MM.1S (cell line): ENCODE measurements at regions not wholly inside any gene's neighbourhood (a gene's known extent, or its start where the extent isn't known, plus 50 kb on each side); places are given as distances from the start of the nearest gene placed in this dataset.
"Not testable (repeated sequence)": the region's sequence is repeated elsewhere in the genome, so short reads cannot be mapped to it uniquely, and the experiment has no call there.

ENCODE experiments used
- DNase-seq: peaks from one replicate; pipeline ENCODE4 v3.0.0-alpha.2; 2015
- H2AFZ ChIP-seq: fragments of 300-600 bp; sonication (generic); 2 replicates; pipeline ENCODE4 v1.6.0; 2016; ENCODE audit warnings: antibody characterized with exemption, low read length
- H3F3A ChIP-seq: fragments of 300-600 bp; sonication (generic); 2 replicates; pipeline ENCODE4 v1.6.1; 2016; ENCODE audit warnings: mild to moderate bottlenecking, antibody characterized with exemption, low read length, moderate library complexity, mixed read lengths; ENCODE audit not compliant: insufficient read depth
- H3K27ac ChIP-seq: fragments of 300-600 bp; sonication (generic); 2 replicates; pipeline ENCODE4 v1.5.1; 2016; ENCODE audit warnings: mild to moderate bottlenecking, low read length
- H3K27me3 ChIP-seq: fragments of 300-600 bp; sonication (generic); replicated peaks from 2 replicates; pipeline ENCODE4 v1.6.0; 2016; ENCODE audit warnings: low read length; ENCODE audit not compliant: insufficient read depth
- H3K36me3 ChIP-seq: fragments of 300-600 bp; sonication (generic); replicated peaks from 2 replicates; pipeline ENCODE4 v1.6.1; 2016; ENCODE audit warnings: mild to moderate bottlenecking, low read length, mixed read lengths; ENCODE audit not compliant: insufficient read depth
- H3K4me1 ChIP-seq: fragments of 300-600 bp; sonication (generic); 2 replicates; pipeline ENCODE4 v1.6.1; 2016; ENCODE audit warnings: low read length, mixed read lengths
- H3K4me2 ChIP-seq: fragments of 300-600 bp; sonication (generic); 2 replicates; pipeline ENCODE4 v1.6.0; 2016; ENCODE audit warnings: low read depth, low read length
- H3K4me3 ChIP-seq: fragments of 300-600 bp; sonication (generic); 2 replicates; pipeline ENCODE4 v1.5.1; 2016; ENCODE audit warnings: low read length, mixed read lengths
- H3K79me2 ChIP-seq: fragments of 300-600 bp; sonication (generic); 2 replicates; pipeline ENCODE4 v1.6.1; 2016; ENCODE audit warnings: mixed run types, low read length, mixed read lengths
- H3K9ac ChIP-seq: fragments of 300-600 bp; sonication (generic); 2 replicates; pipeline ENCODE4 v1.6.1; 2016; ENCODE audit warnings: low read length, mixed read lengths
- H3K9me2 ChIP-seq: fragments of 300-600 bp; sonication (generic); replicated peaks from 2 replicates; pipeline ENCODE4 v1.6.1; 2016; ENCODE audit warnings: mild to moderate bottlenecking, low read length, mixed read lengths; ENCODE audit not compliant: insufficient read depth
- H3K9me3 ChIP-seq: fragments of 300-600 bp; sonication (generic); replicated peaks from 2 replicates; pipeline ENCODE4 v1.6.1; 2016; ENCODE audit warnings: mild to moderate bottlenecking, low read length, mixed read lengths; ENCODE audit not compliant: insufficient read depth
- H4K20me1 ChIP-seq: fragments of 300-600 bp; sonication (generic); 2 replicates; pipeline ENCODE4 v1.6.1; 2016; ENCODE audit warnings: mild to moderate bottlenecking, low read length, moderate library complexity, mixed read lengths; ENCODE audit not compliant: insufficient read depth
- CTCF ChIP-seq: fragments of 300-600 bp; sonication (generic); IDR thresholded peaks from 2 replicates; pipeline ENCODE4 v1.5.1; 2016; ENCODE audit warnings: antibody characterized with exemption, low read length, mixed read lengths
- EZH2 ChIP-seq: fragments of 300-600 bp; sonication (generic); optimal IDR thresholded peaks from 2 replicates; pipeline ENCODE3; 2017; ENCODE audit warnings: low read depth, mild to moderate bottlenecking, antibody characterized with exemption, low read length, mixed read lengths
- EZH2phosphoT487 ChIP-seq: fragments of 300-600 bp; sonication (generic); IDR thresholded peaks from 2 replicates; pipeline ENCODE4 v1.6.1; 2018; ENCODE audit warnings: antibody characterized with exemption, low read length

GRCh38 chr14:106134886-106135285 lies 608.5 kb downstream of the TMEM121 start:
- H3K9me2 ChIP-seq, result no peaks in the 10 kb centered on the region
- no peak overlapping the region for H3K4me2 ChIP-seq
- no peaks in the 10 kb centered on the region for H4K20me1 ChIP-seq
- no peak for DNase-seq
- no peaks in the 10 kb centered on the region for H3K36me3 ChIP-seq
- H3K4me1 ChIP-seq, result no peaks in the 10 kb centered on the region
- no peak overlapping the region for H3K9ac ChIP-seq
- H3K4me3 ChIP-seq, result no peak overlapping the region
- no peaks in the 10 kb centered on the region for H3K79me2 ChIP-seq
- H3K27me3 ChIP-seq, result no peaks in the 10 kb centered on the region
- H3K9me3 ChIP-seq, result no peaks in the 10 kb centered on the region
- no peaks in the 10 kb centered on the region for H3F3A ChIP-seq
- H2AFZ ChIP-seq, result no peak overlapping the region
- H3K27ac ChIP-seq, result no peak overlapping the region
- no peak for TF ChIP-seq EZH2

GRCh38 chr14:106141242-106142220 lies 615.1 kb downstream of the TMEM121 start:
- no peak overlapping the region for H3K27ac ChIP-seq
- DNase-seq, result no peak
- no peaks in the 10 kb centered on the region for H3K36me3 ChIP-seq
- H3K4me2 ChIP-seq, result no peak overlapping the region
- no peaks in the 10 kb centered on the region for H3K27me3 ChIP-seq
- no peak overlapping the region for H2AFZ ChIP-seq
- no peak overlapping the region for H3K9ac ChIP-seq
- no peaks in the 10 kb centered on the region for H3K9me2 ChIP-seq
- H3K4me1 ChIP-seq, result no peaks in the 10 kb centered on the region
- H3F3A ChIP-seq, result no peaks in the 10 kb centered on the region
- no peaks in the 10 kb centered on the region for H3K79me2 ChIP-seq
- H4K20me1 ChIP-seq, result no peaks in the 10 kb centered on the region
- H3K9me3 ChIP-seq, result no peaks in the 10 kb centered on the region
- no peak overlapping the region for H3K4me3 ChIP-seq
- no peak for TF ChIP-seq CTCF
- no peak for TF ChIP-seq EZH2
- no peak for TF ChIP-seq EZH2phosphoT487

GRCh38 chr14:106145731-106146130 lies 619.3 kb downstream of the TMEM121 start:
- H3K4me1 ChIP-seq, H3F3A ChIP-seq, H3K4me3 ChIP-seq, DNase-seq, H3K9me3 ChIP-seq, H3K79me2 ChIP-seq, H4K20me1 ChIP-seq, H3K4me2 ChIP-seq, H2AFZ ChIP-seq, H3K9me2 ChIP-seq, H3K36me3 ChIP-seq, H3K27me3 ChIP-seq, H3K27ac ChIP-seq, H3K9ac ChIP-seq: not testable (repeated sequence)

- H3F3A ChIP-seq, H2AFZ ChIP-seq, H3K9me2 ChIP-seq, H3K4me2 ChIP-seq, H3K36me3 ChIP-seq, H3K27ac ChIP-seq, DNase-seq, H3K9me3 ChIP-seq, H3K27me3 ChIP-seq, H3K79me2 ChIP-seq, H3K4me1 ChIP-seq, H4K20me1 ChIP-seq, H3K9ac ChIP-seq, H3K4me3 ChIP-seq: not testable (repeated sequence)
Measured at GRCh38 chr14:106153362-106153955, 627.1 kb downstream of the TMEM121 start.
